Endothelial cell (in vitro differentiated cells): ENCODE measurements at regions not wholly inside any gene's neighbourhood (a gene's known extent, or its start where the extent isn't known, plus 50 kb on each side); places are given as distances from the start of the nearest gene placed in this dataset.

Experiments
- DNase-seq: peaks from one replicate; pipeline ENCODE4 v3.0.0; 2021; ENCODE audit warnings: low spot score
- H3K27ac Mint-ChIP-seq: one replicate; pipeline ENCODE4 v1.8.0; 2021; ENCODE audit warnings: mixed read lengths, inconsistent platforms; ENCODE audit not compliant: unreplicated experiment
- H3K27me3 Mint-ChIP-seq: one replicate; pipeline ENCODE4 v1.8.0; 2021; ENCODE audit warnings: mild to moderate bottlenecking, moderate library complexity, mixed read lengths, inconsistent platforms; ENCODE audit not compliant: unreplicated experiment
- H3K36me3 Mint-ChIP-seq: one replicate; pipeline ENCODE4 v1.8.0; 2021; ENCODE audit warnings: mild to moderate bottlenecking, low read depth, mixed read lengths, inconsistent platforms; ENCODE audit not compliant: unreplicated experiment
- H3K4me1 Mint-ChIP-seq: one replicate; pipeline ENCODE4 v1.8.0; 2021; ENCODE audit warnings: mild to moderate bottlenecking, mixed read lengths, inconsistent platforms; ENCODE audit not compliant: unreplicated experiment
- H3K4me3 Mint-ChIP-seq: one replicate; pipeline ENCODE4 v1.8.0; 2021; ENCODE audit warnings: mild to moderate bottlenecking, mixed read lengths, inconsistent platforms; ENCODE audit not compliant: unreplicated experiment
- H3K9me3 Mint-ChIP-seq: one replicate; pipeline ENCODE4 v1.8.0; 2021; ENCODE audit warnings: mixed read lengths, inconsistent platforms; ENCODE audit not compliant: unreplicated experiment
- CTCF ChIP-seq: fragments of 200-600 bp; sonication (generic); IDR thresholded peaks from one replicate; pipeline ENCODE4 v1.5.0; 2021; ENCODE audit warnings: antibody characterized with exemption; ENCODE audit not compliant: unreplicated experiment

GRCh38 chrX:35392232-35392631, 405.9 kb upstream of the MAGEB16 start:
- no peak for TF ChIP-seq CTCF
- Mint-ChIP-seq H3K36me3 (no peaks in the 10 kb centered on the region), H3K4me3 (no peak overlapping the region), H3K4me1 (no peaks in the 10 kb centered on the region), H3K9me3 (no peaks in the 10 kb centered on the region), H3K27ac (no peak overlapping the region), H3K27me3 (no peaks in the 10 kb centered on the region)
- DNase-seq = no peak

GRCh38 chrX:35406386-35406785, 391.8 kb upstream of the MAGEB16 start:
- Mint-ChIP-seq H3K27ac (no peak overlapping the region), H3K4me1 (no peaks in the 10 kb centered on the region), H3K4me3 (no peak overlapping the region), H3K27me3 (no peaks in the 10 kb centered on the region), H3K36me3 (no peaks in the 10 kb centered on the region), H3K9me3 (no peaks in the 10 kb centered on the region)
- no peak for TF ChIP-seq CTCF
- DNase-seq = no peak

GRCh38 chrX:35416782-35417181, 381.4 kb upstream of the MAGEB16 start:
- no peak overlapping the region for H3K27ac Mint-ChIP-seq
- peaks cover 2% of the 10 kb centered on the region for H3K27me3 Mint-ChIP-seq
- no peaks in the 10 kb centered on the region for H3K9me3 Mint-ChIP-seq
- no peak for DNase-seq
- no peaks in the 10 kb centered on the region for H3K36me3 Mint-ChIP-seq
- no peak overlapping the region for H3K4me3 Mint-ChIP-seq
- no peak for TF ChIP-seq CTCF
- H3K4me1 Mint-ChIP-seq = no peaks in the 10 kb centered on the region

- Mint-ChIP-seq H3K4me1 (no peaks in the 10 kb centered on the region), H3K9me3 (no peaks in the 10 kb centered on the region), H3K27me3 (no peaks in the 10 kb centered on the region), H3K36me3 (no peaks in the 10 kb centered on the region), H3K4me3 (no peak overlapping the region), H3K27ac (no peak overlapping the region)
- no peak for DNase-seq
- no peak for TF ChIP-seq CTCF
Observed at GRCh38 chrX:35432056-35432455, 366.1 kb upstream of the MAGEB16 start.

- H3K9me3 Mint-ChIP-seq = no peaks in the 10 kb centered on the region
- TF ChIP-seq CTCF = no peak
- no peaks in the 10 kb centered on the region for H3K36me3 Mint-ChIP-seq
- DNase-seq = no peak
- H3K27ac Mint-ChIP-seq = no peak overlapping the region
- H3K4me3 Mint-ChIP-seq = no peak overlapping the region
- H3K4me1 Mint-ChIP-seq = no peaks in the 10 kb centered on the region
- no peaks in the 10 kb centered on the region for H3K27me3 Mint-ChIP-seq
Observed at GRCh38 chrX:35439034-35439660, 359.0 kb upstream of the MAGEB16 start.
